ENCODE measurements at regions not wholly inside any gene's neighbourhood (a gene's known extent, or its start where the extent isn't known, plus 50 kb on each side); places are given as distances from the start of the nearest gene placed in this dataset.

DNA sequence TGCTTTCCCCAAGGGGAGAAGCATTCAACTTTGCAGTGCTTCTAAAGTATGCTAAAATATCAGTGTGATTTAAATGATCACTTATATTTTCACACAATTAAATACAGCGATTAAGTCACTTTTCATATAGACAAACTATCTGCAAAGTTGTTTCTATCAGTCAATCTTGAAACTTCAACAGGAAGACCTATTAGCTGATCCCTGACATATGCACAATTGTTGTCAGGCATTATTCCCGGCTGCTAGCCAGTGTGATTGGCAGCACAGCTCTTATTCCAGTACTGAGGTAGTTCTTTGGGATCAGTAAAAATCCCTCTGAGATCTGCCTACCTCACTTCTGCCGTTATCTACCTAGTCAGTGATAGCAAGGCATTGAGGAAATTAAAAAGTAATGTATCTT, 629.5 kb downstream of the NR4A2 start:
- no peak for DNase-seq (ENCODE audit: low spot score)
- in situ Hi-C loops (cut with MboI; ENCODE audit: low sequenced_read_pairs, unreplicated experiment): no loop called here
- TF ChIP-seq CTCF (IDR thresholded peaks at IDR 0.05; ENCODE audit: borderline replicate concordance, control extremely low read depth, extremely low read depth, insufficient read depth, missing control alignments): no peak

GRCh38 chr2:155701721-155702120, 630.8 kb downstream of the NR4A2 start:
- no peak for TF ChIP-seq CTCF (IDR thresholded peaks at IDR 0.05; ENCODE audit: borderline replicate concordance, control extremely low read depth, extremely low read depth, insufficient read depth, missing control alignments)
- DNase-seq (ENCODE audit: low spot score): no peak
- in situ Hi-C loops (cut with MboI; ENCODE audit: low sequenced_read_pairs, unreplicated experiment): no loop called here

- TF ChIP-seq CTCF (IDR thresholded peaks at IDR 0.05; ENCODE audit: borderline replicate concordance, control extremely low read depth, extremely low read depth, insufficient read depth, missing control alignments): no peak
- no peak for DNase-seq (ENCODE audit: low spot score)
- in situ Hi-C loops (cut with MboI; ENCODE audit: low sequenced_read_pairs, unreplicated experiment): no loop called here
Observed at GRCh38 chr2:155696571-155696970, 636.0 kb downstream of the NR4A2 start.

- no peak for TF ChIP-seq CTCF (IDR thresholded peaks at IDR 0.05; ENCODE audit: borderline replicate concordance, control extremely low read depth, extremely low read depth, insufficient read depth, missing control alignments)
- no peak for DNase-seq (ENCODE audit: low spot score)
- in situ Hi-C loops (cut with MboI; ENCODE audit: low sequenced_read_pairs, unreplicated experiment): no loop called here
Observed at GRCh38 chr2:155695505-155695904, 637.0 kb downstream of the NR4A2 start.

DNA sequence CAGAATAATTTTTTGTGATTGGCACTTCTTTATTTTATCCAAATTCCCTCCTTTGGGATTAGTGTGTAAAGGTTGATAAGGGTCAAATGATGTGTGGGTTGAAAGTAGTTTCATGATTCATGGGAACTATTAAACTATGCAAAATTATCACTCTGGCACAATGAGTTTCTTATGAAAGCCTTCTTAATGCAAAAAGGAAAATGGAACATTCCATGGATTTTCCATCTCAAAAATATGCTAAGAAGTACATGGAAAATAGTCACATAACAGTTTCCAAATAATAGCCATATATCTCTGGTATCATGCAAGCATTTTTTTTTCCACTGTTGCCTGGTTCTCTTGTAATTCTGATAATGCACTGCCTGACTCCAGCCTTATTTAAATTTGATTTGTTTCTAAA, 639.7 kb downstream of the NR4A2 start:
- TF ChIP-seq CTCF (IDR thresholded peaks at IDR 0.05; ENCODE audit: borderline replicate concordance, control extremely low read depth, extremely low read depth, insufficient read depth, missing control alignments): no peak
- no peak for DNase-seq (ENCODE audit: low spot score)
- in situ Hi-C loops (cut with MboI; ENCODE audit: low sequenced_read_pairs, unreplicated experiment): no loop called here

DNA sequence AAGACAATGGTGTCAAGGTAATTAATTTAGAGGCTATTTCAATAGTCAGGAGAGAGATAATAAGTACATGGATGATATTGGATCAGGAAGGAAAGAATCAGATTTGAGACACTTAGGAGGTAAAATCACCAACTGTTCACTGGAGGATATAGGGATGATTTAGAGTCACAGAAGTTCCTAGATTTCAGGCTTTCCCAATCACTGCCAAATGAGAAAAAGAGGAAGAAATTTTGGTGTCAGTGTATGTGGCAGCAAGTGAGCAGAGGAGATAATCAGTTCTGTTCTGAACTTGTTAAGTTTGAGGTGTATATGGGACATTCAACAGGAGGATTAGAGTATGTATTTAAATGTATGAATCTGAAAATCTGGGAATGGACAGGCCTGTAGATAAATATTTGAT, 640.4 kb downstream of the NR4A2 start:
- no peak for DNase-seq (ENCODE audit: low spot score)
- TF ChIP-seq CTCF (IDR thresholded peaks at IDR 0.05; ENCODE audit: borderline replicate concordance, control extremely low read depth, extremely low read depth, insufficient read depth, missing control alignments): no peak
- in situ Hi-C loops (cut with MboI; ENCODE audit: low sequenced_read_pairs, unreplicated experiment): no loop called here

DNA sequence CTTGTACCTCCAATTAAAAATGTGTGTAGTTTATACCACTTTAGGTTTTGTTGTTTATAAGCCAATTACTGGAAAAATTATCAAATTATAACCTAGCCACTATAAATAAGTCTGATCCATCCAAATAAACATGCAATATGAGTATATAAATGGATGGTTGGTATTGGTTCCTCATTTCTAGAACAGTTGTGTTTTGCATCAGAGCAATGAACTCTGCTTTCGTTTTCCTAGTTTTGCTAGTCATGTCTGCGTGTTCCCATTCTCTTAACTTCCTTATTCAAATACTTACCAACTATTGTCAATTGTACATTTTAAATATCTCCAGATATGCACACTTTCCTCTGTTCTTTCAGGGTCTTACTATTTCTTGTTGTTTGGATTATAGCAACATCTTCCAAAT, 641.7 kb downstream of the NR4A2 start:
- in situ Hi-C loops (cut with MboI; ENCODE audit: low sequenced_read_pairs, unreplicated experiment): no loop called here
- DNase-seq (ENCODE audit: low spot score): no peak
- TF ChIP-seq CTCF (IDR thresholded peaks at IDR 0.05; ENCODE audit: borderline replicate concordance, control extremely low read depth, extremely low read depth, insufficient read depth, missing control alignments): no peak

Measured in GM13976 (cell line).